Daoy (cell line): ENCODE measurements at regions not wholly inside any gene's neighbourhood (a gene's known extent, or its start where the extent isn't known, plus 50 kb on each side); places are given as distances from the start of the nearest gene placed in this dataset.
"Not testable (repeated sequence)": the region's sequence is repeated elsewhere in the genome, so short reads cannot be mapped to it uniquely, and the experiment has no call there.

ENCODE experiments used
- DNase-seq: peaks from one replicate; pipeline ENCODE4 v3.0.0-alpha.2; 2015; ENCODE audit warnings: low read depth

- DNase-seq, result no peak
Measured at GRCh38 chr7:77484785-77485184, 52.3 kb upstream of the PTPN12 start.

DNA sequence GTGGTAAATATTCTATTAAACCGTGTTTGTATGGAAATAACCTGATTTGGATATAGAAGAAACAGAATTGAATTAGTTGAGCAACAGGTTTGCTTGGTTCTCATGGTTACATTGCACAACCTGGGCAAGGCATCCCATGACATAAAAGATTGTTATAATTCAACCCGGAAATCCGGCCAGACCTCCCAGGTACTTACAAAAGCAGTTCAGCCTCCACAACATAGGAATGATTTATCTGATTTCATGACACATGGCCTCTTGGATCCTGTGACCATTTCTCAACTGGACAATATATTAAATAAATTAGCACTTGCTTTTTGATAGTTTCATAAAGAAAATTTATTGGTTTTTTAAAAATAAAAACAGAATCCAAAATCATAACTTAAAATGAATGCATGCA, 55.1 kb upstream of the PTPN12 start:
- peak; percentile 4 for DNase-seq

- DNase-seq, result no peak
Measured at GRCh38 chr7:77481615-77482014, 55.5 kb upstream of the PTPN12 start.

- not testable (repeated sequence) for DNase-seq
Measured at GRCh38 chr7:77480102-77480627, 56.9 kb upstream of the PTPN12 start.

DNA sequence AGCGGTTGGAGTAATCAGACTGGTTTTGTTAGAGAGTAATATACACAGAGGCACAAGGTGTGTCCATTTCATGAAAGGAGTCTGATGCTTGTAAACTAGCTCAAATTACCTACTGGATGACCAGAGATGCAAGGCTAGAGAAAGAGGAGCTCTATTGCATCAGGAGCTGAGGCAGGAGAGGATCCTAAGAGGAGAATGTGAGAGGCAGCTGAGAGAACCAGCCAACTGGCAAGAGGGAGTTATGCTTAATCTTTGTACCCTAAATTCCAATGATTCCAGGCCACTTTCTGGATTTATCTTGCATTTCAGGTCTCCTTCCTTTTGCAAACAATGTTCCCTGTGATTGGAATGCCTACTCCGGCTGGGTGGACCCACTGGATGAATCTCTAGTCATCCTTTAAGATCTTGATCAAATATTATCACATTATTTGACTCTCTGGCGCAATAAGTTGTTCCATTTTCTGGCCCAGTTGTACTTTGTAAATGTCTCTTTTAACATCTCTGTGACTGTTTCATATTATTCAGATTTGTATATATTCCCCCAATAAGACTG, 57.5 kb upstream of the PTPN12 start:
- no peak for DNase-seq

GRCh38 chr7:77476871-77477270, 60.2 kb upstream of the PTPN12 start:
- DNase-seq, result no peak

GRCh38 chr7:77475181-77475580, 59.0 kb upstream of the GSAP start:
- no peak for DNase-seq

- no peak for DNase-seq
Measured at GRCh38 chr7:77474756-77475155, 58.6 kb upstream of the GSAP start.

- no peak for DNase-seq
Measured at GRCh38 chr7:77473229-77474005, 57.3 kb upstream of the GSAP start.

DNA sequence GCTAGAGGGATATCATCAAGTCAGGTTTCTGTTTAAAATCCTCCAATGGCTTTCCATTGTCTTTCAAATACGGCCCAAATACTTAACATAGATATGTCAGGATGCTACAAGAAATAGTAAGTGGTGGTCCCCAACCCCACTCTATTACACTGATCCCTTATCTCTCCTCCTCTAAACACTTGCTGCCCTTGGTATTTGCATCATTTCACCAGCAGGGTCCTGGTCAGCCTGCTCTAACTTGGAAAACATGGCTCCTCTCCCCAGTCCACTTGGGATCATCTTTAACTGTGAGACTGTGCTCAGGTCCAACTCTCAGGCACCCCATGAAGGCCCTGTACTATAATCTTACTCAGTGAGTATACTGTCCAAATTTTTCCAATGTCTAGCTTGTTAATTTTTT, 53.8 kb upstream of the GSAP start:
- DNase-seq, result no peak

DNA sequence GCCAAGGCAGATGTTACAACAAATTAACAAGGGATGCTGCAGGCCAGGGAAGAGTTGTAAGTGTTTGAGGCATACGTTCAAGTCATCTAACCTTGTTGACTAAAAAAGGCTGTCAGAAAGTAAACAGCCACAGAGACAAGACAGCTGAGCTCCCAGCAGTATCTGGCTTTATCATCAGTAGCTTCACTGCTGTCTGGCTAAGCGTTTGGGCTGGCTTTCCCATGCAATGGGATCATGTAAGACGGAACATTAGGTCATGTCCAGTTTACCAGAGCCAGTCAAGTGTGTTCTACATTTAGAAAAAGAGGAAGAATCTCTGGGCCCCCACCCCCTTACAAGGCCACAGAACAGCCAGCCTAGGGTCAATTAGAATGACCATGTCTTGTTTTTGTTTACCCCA, 51.3 kb upstream of the GSAP start:
- DNase-seq, result no peak

GRCh38 chr7:77466450-77466849, 50.3 kb upstream of the GSAP start:
- DNase-seq, result no peak
